HG02623 (cell line): ENCODE measurements at regions not wholly inside any gene's neighbourhood (a gene's known extent, or its start where the extent isn't known, plus 50 kb on each side); places are given as distances from the start of the nearest gene placed in this dataset.

Experiments used
- ATAC-seq: cut with Tn5 transposase; IDR thresholded peaks from one replicate; pipeline ENCODE4 v1.9.1; 2021; ENCODE audit warnings: moderate library complexity; ENCODE audit not compliant: unreplicated experiment

DNA sequence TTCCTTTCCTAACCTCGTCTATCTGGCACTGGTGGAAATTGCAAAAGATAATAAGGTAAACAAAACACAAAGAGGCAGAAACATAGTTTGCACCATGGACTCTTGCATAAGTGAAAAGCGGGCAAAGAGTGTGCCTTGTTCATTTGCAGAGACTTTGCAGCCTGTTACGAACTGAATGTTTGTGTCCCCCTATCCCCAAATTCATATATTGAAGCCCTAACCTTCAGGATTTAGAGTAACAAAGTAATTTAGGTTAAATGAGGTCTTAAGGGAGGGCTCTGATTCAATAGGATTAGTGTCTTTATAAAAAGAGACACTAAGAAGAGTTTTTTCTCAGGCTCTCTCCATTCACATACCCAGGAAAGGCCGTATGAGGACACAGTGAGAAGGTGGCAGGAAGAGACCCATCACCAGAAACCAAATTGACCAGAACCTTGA, 52.1 kb upstream of the FAM169A start:
- no peak for ATAC-seq

- ATAC-seq, result no peak
Observed at GRCh38 chr5:74916831-74917710, 50.9 kb upstream of the FAM169A start.
